HCT116 (cell line): ENCODE measurements at regions not wholly inside any gene's neighbourhood (a gene's known extent, or its start where the extent isn't known, plus 50 kb on each side); places are given as distances from the start of the nearest gene placed in this dataset.

Source experiments
- CTCF ChIP-seq, 3 experiments: fragments of 200-600 bp in 1 of 3; sonication (generic) in 1 of 3; IDR thresholded peaks in 2 of 3; conservative IDR thresholded peaks in 1 of 3; 2 replicates each; pipeline ENCODE4 v1.5.1; 2012 to 2017; ENCODE audit warnings: low read depth in 2 of 3, low read length in 2 of 3, antibody characterized with exemption in 1 of 3, borderline replicate concordance in 1 of 3, control low read depth in 1 of 3, mild to moderate bottlenecking in 1 of 3, mixed read lengths in 1 of 3, mixed run types in 1 of 3, moderate library complexity in 1 of 3; ENCODE audit not compliant: insufficient read depth in 1 of 3
- POLR2A ChIP-seq: IDR thresholded peaks from 2 replicates; pipeline ENCODE4 v1.7.0; 2011; ENCODE audit warnings: borderline replicate concordance; ENCODE audit not compliant: insufficient read depth, insufficient read length; ENCODE audit errors: extremely low read depth

DNA sequence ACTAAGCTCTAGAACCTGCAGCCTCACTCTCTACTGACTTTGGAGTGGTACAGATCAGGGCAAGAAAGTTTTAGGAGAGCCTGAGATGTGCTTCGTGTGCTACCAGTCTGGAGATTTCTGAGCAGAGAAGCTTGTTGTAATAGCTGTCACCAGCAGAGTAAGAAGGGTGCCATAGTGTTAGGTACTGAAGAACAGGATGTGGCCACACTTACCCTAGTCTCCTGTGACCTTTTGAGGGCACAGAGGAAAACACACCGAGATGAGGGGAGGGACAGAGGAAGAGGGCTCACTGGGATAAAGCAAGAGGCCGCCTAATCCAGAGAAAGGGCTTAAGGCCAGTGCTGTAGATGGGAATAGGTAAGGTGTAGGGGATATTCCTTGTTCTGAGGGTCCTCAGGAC, 146.2 kb upstream of the MTPN start:
- TF ChIP-seq CTCF (IDR thresholded peaks at IDR 0.05 in 2 of 3, conservative IDR thresholded peaks at IDR 0.05 in 1 of 3; ENCODE audit: borderline replicate concordance in 1 of 3, insufficient read depth in 1 of 3, low read depth in 2 of 3, low read length in 2 of 3) (no peak), POLR2A (no peak)
